Kasumi-1 (cell line): ENCODE measurements at regions not wholly inside any gene's neighbourhood (a gene's known extent, or its start where the extent isn't known, plus 50 kb on each side); places are given as distances from the start of the nearest gene placed in this dataset.
A peak's percentile ranks its signal among the peaks of the same experiment; 100 is the strongest.

ENCODE experiments used
- DNase-seq, 2 experiments: peaks; one replicate each; lab custom pipeline; 2025; lab: John Stamatoyannopoulos, UW

GRCh38 chr4:35539404-35540055 lies 704.8 kb downstream of the ARAP2 start:
- no peak for DNase-seq

DNA sequence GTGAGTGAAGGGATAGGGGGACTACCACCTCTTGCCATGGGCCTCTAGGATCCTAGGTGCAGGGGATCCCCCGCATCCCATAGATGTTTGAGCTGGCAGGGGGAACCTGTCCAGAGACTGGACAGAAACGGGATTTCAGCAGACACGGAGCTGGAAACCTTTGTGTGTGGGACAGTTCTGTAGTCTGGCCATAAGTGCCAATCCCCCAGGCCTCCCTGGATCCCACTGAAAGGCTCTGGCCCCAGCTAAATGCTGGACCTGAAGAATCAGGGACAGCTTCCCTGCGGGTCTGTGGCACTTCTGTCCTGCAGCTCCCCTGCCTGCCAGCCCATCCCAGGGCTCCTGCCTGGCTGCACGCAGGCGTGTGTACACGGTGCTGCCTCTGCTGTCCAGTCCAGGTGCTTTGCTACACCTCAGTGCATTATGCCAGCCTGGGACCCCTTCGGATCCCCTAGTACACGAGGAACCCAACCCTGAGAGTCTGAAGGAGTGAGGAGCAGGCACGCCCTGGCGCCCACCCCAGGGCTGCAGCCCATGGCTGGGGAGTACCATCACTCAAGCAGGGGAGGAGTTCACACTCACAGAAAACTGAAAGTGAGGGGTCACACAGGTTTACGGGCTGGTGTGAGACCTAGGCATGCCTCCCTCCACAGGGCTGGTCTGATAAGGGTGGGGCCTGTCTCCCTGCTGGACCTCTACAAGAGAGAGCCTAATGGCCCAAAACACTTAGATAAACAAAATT lies 703.0 kb downstream of the ARAP2 start:
- DNase-seq, result no peak

DNA sequence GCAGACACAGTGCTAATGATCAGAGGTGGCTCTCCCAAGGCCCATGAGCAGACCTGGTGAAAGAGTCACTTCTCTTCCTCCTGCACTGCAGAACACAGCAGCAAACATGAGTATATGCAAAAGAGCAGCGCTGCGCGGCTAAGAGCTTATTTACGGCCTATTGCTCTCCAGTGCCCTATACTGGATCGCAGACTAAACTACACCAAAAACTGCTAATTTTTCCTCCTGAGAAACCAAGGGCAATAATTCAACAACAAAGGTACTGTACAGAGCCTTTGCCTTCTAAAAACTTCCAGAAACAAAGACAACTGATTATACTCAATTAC lies 702.5 kb downstream of the ARAP2 start:
- DNase-seq, result no peak

GRCh38 chr4:35548921-35549320 lies 695.4 kb downstream of the ARAP2 start:
- DNase-seq, result no peak

- DNase-seq, result no peak
These were observed 687.9 kb downstream of the ARAP2 start for GRCh38 chr4:35556387-35556786.

- DNase-seq, result no peak
These were observed 684.6 kb downstream of the ARAP2 start for GRCh38 chr4:35559559-35560365.

DNA sequence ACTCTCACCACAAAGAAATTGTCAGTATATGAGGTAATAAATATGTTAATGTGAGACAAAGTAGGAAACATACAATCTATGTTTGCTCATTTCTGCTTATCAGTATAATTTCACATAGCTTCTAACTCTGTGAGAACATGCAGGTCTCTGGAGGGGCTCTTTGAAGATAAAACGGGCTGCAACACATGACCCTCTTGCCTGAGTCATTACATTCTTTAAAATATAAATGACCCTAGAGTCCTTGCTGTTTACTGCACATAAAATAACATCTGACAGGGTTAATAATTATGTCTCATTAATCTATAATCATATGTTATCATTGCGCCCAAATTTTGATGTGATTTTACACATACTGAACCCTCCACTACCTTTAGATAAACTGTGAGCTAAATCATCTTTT lies 681.5 kb downstream of the ARAP2 start:
- DNase-seq, result no peak

GRCh38 chr4:35565640-35566039 lies 678.7 kb downstream of the ARAP2 start:
- DNase-seq, result no peak

DNA sequence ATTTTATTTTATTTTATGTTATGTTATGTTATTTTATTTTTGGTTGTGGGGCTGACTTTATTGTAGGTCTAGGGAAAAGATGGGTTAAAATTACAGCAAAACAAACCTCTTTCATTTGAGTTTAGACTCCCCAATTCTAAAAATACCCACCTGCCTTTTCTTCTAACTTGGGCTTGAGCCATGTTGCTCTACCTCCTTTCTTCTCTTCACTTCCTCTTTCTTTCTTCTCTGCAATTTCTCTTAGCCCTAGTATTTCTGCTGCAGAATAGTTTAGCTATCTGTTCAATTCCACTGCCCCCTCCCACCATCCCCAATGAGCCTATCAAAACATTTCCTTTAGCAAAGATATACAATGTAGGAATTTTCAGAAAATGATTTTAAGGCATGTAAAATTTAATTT lies 653.3 kb downstream of the ARAP2 start:
- DNase-seq, result no peak

GRCh38 chr4:35604252-35604651 lies 640.1 kb downstream of the ARAP2 start:
- DNase-seq, result no peak

- DNase-seq, result no peak
These were observed 639.6 kb downstream of the ARAP2 start for GRCh38 chr4:35604724-35605123.

DNA sequence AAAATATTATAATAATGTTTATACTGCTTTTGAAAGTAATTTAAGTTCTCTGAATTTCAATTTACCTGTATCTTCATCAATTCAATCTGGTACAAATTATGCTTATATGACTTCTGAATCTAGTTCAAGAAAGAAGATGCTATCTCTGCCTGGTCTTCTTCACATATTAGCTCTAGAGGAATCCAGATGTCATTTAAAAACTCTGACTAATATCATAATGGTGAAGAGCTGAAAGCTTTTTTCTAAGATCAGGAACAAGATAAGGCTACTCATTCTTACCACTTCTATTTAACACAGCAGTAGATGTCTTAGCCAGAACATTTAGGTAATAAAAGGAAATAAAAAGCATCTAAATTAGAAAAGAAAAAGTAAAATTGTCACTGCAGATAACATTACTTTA lies 636.1 kb downstream of the ARAP2 start:
- no peak for DNase-seq

DNA sequence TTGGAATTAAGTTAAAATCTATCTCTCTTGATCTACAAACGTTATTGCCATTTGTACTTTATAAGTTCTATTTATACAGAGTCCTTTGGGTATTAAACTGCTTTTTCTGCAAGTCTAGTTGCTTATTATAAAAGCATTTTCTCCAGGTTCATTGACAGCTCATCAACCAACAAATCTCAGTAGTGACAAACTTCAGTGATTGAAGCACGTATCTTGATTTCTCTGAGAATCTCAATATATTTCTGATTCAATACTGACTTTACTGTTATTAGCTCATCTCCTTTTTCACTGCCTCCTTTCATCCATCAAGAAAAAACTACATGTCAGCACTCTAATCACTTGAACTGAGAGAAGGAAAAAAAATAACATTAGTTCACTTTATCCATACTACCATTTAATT lies 630.2 kb downstream of the ARAP2 start:
- DNase-seq, result no peak

DNA sequence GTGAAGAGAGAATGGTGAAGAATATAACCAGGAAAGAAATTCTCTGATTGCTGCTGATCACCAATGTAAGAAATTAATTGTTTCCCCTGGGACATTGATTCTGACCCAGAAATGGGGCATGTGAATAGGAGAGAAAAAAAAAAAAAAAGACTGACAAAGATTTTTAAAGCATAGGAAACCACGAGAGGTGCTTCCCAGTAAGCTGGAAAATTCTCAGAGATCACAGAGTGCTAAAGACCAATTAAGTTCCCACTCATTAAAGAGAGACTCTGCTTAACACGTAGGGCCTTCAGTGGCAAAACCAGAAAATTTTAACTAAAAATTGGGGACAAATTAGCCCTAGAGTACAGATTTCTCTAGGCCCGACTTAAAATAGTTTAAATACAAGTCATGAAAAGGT lies 604.4 kb downstream of the ARAP2 start:
- DNase-seq, result no peak

GRCh38 chr4:35643661-35644060 lies 600.7 kb downstream of the ARAP2 start:
- DNase-seq, result peak in 1 of 2 experiments; percentile 5

DNA sequence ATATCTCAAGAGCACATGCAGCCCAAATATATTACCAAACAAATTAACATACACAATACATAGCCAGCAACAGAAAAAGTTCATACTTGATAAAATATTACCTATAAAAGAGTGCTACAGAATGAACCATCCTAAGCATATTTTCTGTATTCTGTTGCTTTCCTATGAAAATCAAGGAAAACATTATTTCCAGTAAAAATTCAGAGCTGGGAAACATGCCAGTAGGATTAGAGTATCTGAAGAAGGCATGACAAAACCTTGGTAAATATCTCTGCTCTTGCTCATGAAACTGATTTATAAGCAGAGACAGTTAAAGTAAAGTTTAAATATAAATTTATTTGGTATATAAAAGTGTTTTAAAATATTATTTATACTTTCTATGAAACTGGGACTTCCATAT lies 599.7 kb downstream of the ARAP2 start:
- DNase-seq, result no peak

GRCh38 chr4:35649011-35649410 lies 595.3 kb downstream of the ARAP2 start:
- no peak for DNase-seq

DNA sequence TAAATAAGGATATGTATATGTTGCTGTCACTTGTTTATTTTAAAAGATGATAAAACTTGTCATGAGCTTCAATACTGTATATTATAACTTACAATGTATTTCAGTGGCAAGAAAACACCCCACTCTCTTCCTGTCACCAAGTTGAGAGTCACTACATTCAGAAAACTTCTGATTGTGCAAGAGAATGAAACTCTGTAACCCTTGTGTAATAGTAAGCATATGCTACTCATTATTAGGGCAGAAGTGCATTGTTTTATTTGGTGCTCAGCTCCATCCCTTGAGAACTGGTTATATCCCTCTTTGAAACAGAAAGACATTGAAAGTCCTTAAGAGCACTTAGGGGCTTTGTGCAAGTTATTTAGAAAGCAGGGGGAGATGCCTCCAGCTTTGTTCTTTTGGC lies 594.5 kb downstream of the ARAP2 start:
- DNase-seq, result no peak

DNA sequence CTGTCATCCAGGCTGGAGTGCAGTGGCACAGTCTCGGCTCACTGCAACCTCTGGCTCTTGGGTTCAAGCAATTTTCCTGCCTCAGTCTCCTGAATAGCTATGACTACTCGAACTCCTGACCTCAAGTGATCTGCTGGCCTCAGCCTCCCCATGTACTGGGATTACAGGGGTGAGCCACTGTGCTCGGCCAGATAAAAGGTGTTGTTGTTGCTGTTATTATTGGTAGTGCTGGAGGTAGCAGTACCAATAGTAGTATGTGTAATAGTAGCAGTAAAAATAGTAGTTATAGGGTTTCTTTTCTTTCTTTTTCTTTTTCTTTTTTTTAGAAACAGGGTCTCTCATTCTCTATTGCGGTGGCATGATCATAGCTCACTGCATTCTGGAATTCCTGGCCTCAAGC lies 592.1 kb downstream of the ARAP2 start:
- no peak for DNase-seq

DNA sequence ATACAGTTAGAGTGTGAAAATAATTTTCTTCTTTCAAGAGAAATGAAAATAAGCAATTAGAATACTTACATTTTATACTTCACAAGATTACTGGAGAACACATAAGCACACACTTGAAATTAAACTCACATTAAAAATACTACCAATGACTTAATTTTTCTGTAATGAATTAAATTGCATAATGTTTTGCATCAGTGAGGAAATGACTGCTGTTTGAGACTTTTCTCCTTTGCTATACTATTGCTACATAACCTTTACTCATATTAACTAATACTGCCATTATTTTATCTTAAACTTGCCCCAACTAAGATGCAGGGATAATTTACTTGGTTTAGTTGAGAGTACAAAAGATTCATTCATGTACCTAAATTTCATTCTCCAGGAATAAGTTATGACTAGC lies 590.9 kb downstream of the ARAP2 start:
- DNase-seq, result no peak

GRCh38 chr4:35673137-35673536 lies 571.2 kb downstream of the ARAP2 start:
- no peak for DNase-seq

- DNase-seq, result no peak
These were observed 559.6 kb downstream of the ARAP2 start for GRCh38 chr4:35684755-35685154.

- DNase-seq, result no peak
These were observed 554.4 kb downstream of the ARAP2 start for GRCh38 chr4:35689870-35690269.
